SIG-M5 treated with dmso at 0.1 percent for 504 hours (cell line): ENCODE measurements at regions not wholly inside any gene's neighbourhood (a gene's known extent, or its start where the extent isn't known, plus 50 kb on each side); places are given as distances from the start of the nearest gene placed in this dataset.
A peak's percentile ranks its signal among the peaks of the same experiment; 100 is the strongest.
"Not testable (repeated sequence)": the region's sequence is repeated elsewhere in the genome, so short reads cannot be mapped to it uniquely, and the experiment has no call there.

Experiments
- DNase-seq: peaks from one replicate; lab custom pipeline; 2025; ENCODE audit not compliant: unreplicated experiment; lab: John Stamatoyannopoulos, UW

DNA sequence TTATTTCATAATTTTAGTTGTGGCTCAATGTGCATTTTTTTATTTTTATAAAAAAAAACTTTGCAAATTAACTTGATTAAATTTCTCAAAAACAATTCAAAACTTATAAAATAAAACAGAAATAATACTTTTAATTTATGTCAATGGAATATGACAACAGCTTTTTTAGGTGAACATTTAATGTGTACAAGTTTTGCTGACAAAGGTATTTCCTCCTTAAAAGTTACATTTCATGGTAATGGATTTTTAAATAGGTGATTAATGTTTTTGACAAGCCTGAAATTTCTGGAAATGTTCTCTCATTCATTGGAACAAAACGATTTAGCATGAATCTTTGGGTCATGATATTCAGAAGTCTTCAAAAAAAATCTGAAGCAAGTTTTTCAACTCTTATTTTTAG is 1160.0 kb downstream of the HACE1 start:
- DNase-seq, result no peak

GRCh38 chr6:103687430-103687829 is 1172.3 kb downstream of the HACE1 start:
- no peak for DNase-seq

DNA sequence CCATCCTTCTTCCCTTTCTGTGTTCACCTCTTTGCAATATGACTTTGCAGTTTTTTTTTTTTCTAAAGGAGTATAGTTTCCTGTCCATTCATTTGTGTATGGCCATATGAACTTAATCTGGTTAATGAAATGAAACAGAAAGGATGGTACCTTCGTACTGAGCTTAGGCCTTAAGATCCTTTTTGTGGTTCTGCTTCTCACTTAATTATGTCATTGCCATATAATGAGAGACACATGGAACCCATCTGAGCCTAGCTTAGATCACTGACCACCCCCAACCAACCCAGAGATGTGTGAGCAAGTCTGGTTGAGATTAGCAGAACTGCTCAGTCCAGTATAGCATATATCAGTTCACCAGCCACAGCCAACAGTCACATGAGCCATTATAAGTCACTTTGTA is 1179.6 kb downstream of the HACE1 start:
- DNase-seq, result no peak

- no peak for DNase-seq
Measured at GRCh38 chr6:103677290-103677689, 1182.4 kb downstream of the HACE1 start.

DNA sequence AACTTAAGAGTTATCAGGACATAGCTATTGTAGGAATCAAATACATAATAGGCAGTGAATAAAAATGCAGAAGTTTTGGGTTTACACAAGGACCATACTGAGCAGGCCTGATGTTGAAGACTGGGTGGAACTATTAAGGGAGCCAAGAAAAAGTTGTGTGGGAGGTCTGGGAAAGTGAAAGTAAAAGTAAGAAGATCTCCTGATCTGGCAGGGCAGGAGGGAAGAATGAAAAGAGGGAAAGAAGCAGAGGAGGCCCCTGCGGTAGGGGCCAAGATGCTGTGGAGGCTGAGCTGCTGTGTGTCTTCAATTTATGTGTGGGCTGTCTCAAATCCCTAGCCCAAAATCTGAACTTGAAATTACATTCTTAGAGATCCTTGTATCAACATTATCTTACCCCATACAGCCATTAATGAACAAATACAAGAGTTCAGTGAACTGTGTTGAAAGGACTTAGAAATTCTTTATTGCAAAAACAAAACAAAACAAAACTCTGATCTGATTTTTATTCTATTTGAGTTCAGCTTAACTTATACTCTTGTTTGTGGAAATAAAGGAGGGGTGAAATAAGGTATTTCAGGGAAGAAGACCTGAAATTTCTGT is 1183.8 kb downstream of the HACE1 start:
- DNase-seq, result peak; percentile 3

DNA sequence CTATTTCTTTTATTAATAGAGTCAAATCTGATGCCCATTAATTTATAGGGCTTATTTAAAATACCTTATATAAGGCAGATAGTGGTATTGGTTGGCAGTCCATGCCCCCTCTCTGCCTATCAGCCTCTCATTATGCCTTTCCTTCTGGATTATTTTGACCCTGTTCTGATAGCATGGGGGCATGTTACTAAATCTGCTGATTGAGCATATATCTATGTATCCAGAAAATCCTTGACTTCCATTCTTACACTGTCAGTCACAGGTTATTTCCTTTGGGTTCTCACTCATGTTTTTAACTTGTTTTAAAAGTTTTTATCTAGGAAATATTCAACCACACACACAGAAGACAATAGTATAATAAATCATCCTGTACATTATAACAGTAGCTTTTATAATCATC is 1184.9 kb downstream of the HACE1 start:
- no peak for DNase-seq

GRCh38 chr6:103672169-103672568 is 1187.5 kb downstream of the HACE1 start:
- DNase-seq, result peak; percentile 36

DNA sequence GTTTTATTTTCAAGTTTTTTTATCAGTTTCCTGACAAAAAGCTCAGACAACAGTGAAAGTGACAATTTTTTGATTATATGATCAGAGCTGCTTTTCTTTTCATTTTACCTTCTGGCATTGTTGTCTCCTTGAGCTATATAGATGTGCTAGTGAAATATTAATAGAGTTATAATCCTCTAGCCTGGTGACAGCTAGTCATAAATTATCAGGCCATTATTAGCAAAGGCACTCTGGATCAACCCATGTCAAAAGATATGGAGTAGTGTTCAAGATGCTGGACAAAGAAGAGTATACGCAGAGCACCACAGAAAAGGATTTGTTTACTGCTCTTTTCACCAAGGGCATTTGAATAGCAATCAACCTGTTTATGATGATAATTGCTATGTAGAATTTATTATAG is 1230.1 kb downstream of the HACE1 start:
- no peak for DNase-seq

- DNase-seq, result no peak
Measured at GRCh38 chr6:103617642-103618041, 1242.1 kb downstream of the HACE1 start.

DNA sequence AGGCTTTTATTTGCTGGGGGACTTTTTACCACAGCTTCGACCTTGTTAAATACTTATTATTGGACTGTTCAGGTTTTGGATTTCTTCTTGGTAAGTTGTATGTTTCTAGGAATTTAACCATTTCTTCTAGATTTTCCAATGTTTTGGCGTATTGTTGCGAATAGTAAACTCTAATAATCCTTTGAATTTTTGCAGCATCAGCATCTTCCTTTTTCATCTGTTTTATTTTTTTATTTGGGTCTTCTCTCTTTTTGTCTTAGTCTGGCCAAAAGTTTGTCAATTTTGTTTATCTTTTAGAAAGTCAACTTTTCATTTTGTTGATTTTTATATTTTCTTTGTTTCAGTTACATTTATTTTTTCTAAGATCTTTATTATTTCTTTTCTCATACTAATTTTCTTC is 1272.0 kb downstream of the HACE1 start:
- DNase-seq, result no peak

DNA sequence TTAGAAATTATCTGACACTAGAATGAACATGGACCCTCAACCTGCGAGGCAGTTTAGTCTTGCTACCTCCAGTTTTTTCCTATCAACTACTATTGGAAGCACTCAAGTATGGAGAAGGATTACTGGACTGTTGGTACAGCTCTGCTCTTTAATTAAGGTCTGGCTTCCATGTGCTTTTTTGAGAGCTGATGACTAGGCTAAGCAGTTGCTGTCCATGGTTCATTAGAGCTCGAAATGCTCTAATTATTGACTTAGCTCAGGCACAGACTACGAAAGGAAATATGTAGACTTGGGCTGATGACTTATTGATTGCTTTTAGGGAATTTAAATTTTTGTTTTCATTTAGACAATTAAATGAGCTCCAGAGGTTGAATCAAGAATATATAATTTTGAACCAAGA is 1281.6 kb downstream of the HACE1 start:
- no peak for DNase-seq

GRCh38 chr6:103570431-103570830 is 1289.3 kb downstream of the HACE1 start:
- DNase-seq, result no peak

GRCh38 chr6:103554911-103555310 is 1304.8 kb downstream of the HACE1 start:
- no peak for DNase-seq

GRCh38 chr6:103538381-103538780 is 1321.3 kb downstream of the HACE1 start:
- DNase-seq, result no peak

GRCh38 chr6:103534814-103535213 is 1324.9 kb downstream of the HACE1 start:
- DNase-seq, result no peak

GRCh38 chr6:103534095-103534494 is 1325.6 kb downstream of the HACE1 start:
- no peak for DNase-seq

DNA sequence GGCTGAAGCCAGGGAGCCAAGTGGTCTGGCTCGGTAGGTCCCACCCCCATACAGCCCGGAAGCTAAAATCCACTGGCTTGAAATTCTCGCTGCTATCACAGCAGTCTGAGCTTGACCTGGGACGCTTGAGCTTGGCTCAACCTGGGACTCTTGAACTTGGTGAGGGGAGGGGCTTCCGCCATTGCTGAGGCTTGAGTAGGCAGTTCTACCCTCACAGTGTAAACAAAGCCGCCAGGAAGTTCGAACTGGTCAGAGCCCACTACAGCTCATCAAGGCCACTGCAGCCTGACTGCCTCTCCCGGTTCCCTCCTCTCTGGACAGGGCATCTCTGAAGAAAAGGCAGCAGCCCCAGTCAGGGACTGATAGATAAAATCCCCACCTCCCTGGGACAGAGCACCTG is 1337.7 kb downstream of the HACE1 start:
- no peak for DNase-seq

- no peak for DNase-seq
Measured at GRCh38 chr6:103516336-103516735, 1343.4 kb downstream of the HACE1 start.

GRCh38 chr6:103507052-103507451 is 1352.7 kb downstream of the HACE1 start:
- DNase-seq, result no peak

DNA sequence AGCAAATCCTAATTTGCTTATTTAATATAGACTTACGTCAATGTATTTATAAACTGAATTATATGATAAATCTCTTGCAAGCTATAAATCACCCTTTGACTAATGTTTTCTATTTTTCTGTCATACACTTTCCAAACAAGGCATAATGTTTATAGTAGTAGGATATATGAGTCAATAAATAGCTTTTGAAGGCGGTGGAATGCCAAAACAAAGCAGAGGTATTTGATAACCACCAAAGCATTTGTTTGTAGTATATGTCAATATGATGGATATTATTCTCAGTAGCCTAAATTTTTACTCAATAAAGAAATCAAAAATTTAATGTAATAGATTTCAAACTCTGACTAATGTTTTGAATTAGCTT is 1354.6 kb downstream of the HACE1 start:
- DNase-seq, result no peak

GRCh38 chr6:103504501-103505154 is 1355.1 kb downstream of the HACE1 start:
- DNase-seq, result no peak

DNA sequence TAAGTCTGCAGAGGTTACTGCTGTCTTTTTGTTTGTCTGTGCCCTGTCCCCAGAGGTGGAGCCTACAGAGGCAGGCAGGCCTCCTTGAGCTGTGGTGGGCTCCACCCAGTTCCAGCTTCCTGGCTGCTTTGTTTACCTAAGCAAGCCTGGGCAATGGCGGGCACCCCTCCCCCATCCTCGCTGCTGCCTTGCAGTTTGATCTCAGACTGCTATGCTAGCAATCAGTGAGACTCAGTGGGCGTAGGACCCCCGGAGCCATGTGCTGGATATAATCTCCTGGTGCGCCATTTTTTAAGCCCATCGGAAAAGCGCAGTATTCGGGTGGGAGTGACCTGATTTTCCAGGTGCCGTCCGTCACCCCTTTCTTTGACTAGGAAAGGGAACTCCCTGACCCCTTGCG is 1363.1 kb downstream of the HACE1 start:
- DNase-seq, result not testable (repeated sequence)

DNA sequence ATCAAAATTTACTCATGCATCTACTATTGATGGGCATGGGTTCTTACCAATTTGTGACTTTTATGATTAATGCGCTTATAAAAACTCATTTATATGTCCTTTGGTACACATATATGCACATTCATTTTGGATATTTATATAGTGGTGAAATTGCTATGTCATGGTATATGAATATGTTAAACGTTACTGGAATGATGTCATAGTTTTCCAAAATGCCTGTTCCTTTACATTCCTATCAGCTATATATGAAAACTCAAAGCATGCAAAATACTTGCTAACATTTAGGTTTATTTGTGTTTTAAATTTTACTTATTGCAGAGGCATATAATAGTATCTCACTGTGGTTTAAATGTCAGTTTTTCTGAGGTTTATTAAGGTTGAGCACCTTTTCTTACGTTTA is 1403.1 kb downstream of the HACE1 start:
- no peak for DNase-seq
